Stimulated activated CD8-positive, alpha-beta memory T cell treated with anti-CD3 and anti-CD28 coated beads, Interleukin-7, amount 100 ng/mL, for 24 hours (primary cell): ENCODE measurements at regions not wholly inside any gene's neighbourhood (a gene's known extent, or its start where the extent isn't known, plus 50 kb on each side); places are given as distances from the start of the nearest gene placed in this dataset.
A peak's percentile ranks its signal among the peaks of the same experiment; 100 is the strongest.
"Not testable (repeated sequence)": the region's sequence is repeated elsewhere in the genome, so short reads cannot be mapped to it uniquely, and the experiment has no call there.

Experiments
- DNase-seq: peaks from one replicate; pipeline ENCODE4 v3.0.0-alpha.2; 2020; ENCODE audit warnings: low read depth

DNA sequence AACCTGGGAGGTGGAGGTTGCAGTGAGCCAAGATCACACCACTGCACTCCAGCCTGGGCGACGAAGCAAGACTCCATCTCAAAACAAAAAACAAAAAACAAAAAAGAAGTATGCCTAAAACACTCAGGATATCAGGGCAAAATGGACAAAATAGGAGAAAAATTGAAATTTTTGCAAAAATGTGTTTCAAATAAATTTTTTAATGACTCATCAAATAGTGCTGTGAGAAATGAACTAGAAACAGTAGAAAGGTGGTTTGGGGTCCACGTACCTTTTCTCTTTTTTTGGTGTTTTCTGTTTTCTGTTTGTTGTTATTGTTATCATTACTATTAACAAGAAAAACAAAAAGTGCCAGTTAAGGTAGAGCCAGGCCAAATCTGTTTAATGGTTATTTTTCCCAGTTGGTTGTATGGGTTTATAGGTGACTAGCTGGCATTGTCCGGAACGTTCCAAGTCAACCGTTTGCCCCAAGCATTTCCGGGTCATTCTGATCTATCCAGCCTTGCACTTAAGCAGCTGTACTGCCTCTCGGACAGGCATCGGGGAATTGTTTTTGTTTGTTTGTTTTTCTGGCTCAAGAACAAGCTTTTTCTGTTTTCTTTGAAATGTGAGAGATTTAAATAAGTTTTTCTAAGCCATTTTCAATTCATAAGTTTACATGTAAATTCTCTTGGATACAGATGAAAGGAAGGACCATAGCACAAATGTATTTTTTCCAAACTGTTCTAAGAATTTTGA is 157.0 kb upstream of the NEBL start:
- DNase-seq = no peak

DNA sequence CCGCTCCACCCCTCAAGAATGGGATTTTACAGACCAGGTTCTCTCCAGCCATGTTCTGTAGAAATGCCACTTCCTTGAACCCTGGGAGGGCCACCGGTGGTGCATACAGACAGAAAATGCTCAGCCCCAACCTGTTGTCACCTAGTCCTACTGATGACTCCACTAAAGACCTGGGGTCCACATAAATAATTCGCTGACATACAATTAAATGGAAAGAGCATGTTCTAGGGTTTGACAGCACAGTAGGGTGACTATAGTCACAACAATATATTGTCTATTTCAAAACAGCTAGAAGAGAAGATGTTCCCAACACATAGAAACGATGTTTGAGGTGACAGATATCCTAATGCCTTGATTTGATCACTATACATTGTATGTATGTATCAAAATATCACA is 155.6 kb upstream of the NEBL start:
- no peak for DNase-seq

DNA sequence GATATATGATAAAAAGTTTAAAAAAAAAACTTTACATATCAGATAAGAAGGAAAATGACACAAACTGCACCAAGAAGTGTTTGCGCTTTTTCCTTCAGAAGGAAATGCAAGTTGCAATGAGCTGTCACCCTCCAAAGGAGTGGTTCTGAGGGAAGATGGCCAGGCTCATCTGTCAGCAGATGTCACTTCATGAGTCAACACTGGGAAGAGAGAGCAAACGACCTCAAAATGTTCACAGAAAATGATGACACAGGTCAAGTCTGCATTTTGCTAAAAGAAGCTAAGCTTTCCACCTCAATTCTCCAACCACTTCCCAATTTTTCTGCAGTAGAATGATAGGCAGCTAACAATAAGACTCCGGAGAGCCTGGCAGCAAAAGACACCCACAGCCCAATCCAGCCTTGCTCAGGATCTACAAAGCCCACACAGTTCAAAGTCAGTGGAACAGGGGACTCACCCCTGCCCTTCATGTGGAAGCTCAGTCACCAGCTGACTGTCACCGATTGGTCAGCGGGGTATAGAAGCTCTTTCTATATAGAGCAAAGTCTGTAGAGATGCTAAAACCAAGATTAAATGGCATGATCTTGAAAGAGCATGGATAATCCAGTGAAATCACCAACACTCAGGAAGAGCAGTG is 155.1 kb upstream of the NEBL start:
- DNase-seq = no peak

DNA sequence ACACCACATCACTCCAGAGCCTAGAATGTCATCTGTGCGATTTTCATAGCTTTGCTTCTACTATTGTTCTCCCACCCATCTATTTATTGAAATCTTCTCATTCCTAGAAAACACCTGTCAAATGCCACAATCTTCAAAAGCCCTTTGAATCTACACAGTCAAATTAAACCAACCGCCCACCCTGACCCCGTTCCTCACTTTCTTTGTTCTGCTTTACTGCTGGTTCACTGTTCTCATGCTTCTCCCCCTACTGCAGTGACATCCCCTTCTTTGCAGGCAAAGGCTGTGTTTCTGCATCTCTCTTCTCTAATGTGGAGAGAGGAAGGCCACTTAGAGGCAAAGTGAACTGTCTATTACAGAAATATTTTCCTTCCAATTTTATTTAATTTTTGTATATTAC is 152.4 kb upstream of the NEBL start:
- DNase-seq = no peak

DNA sequence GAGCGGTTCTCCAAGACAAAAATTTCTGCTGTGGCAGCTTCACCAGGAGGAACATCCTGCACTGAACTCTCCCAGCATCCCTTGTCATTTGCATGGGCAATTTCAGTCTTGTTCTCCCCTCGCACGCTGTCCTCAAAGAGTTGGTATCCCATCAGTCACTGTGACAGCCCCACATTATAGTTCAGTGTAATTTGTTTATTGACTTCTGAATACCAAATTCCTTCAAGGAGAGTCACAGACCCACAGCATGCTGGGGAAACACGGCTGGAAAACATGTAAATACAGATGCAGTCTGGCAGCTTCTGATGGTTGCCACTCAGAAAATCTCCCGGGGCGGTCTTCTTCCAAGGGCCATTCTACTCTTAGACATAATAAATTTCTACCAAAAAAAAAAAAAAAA is 151.0 kb upstream of the NEBL start:
- no peak for DNase-seq

DNA sequence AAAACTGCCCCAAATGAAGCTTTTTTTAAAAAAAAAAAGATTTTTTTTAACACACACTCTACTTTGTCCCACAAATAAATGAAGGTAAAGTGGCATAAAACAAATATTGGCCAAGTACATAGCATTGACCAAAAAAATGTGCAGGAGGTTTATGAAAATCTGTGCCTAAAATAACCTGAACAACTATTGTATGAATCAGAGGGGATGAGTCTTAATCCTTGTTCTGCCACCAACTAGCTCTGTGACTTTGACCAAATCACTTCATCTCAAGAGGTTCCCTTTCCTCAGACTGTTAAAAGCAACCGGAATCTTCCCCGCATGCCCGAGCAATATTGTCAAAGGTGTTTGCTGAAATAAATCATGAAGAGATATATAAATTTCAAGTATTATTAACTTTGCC is 150.4 kb upstream of the NEBL start:
- no peak for DNase-seq

DNA sequence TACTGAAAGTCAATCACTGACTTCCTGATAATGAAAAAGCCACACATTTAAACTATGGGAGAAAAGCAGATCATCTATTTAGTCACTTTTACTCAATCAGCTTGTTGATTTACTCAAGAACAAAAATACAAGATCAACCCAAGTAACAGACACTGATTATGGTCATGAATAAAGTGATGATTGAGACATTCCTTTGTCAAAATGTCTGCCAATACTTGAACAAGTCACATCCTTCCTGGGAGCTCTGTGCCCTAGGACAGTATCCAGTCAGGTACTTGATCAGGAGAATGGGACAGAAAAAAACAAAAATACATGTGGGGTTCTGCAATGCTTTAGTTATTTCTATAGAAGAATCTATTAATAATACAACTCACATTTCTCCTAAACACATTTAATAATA is 150.0 kb upstream of the NEBL start:
- no peak for DNase-seq

DNA sequence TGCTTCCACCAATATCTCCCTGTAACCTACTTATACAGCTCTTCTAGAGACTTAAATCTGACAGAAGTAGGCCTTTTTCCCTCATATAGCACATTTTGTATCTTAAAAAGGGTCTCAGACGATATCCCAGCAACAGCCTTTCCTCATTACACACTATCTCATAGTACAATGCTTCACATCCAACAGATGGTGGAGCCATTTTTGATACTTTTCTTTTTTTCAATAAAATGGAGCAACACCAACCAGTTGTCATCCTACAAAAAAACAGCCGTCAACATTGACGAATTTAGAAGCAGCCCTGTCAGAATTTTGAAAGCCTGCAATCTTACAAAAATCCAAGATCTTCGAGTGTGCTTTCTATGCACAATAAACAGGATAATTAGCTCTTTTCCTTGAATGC is 145.9 kb upstream of the NEBL start:
- DNase-seq = no peak

DNA sequence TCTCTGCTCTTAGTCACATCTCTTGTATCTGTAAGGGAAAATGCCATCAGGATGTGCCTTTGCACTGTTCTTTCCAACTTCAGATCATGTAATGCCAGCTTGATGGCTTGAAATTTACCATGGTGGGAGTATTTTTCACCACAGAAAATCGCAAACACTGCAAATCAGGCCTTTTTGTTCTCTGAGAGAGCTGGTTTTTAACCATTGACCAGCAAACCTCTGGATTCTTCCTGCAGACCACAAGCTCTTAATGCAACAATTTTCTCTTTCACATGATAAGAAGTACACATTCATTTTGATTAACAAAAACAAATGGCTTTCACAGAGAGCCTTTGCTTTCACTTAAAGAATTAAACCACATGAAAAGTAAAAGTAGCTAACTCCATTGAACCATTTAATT is 145.4 kb upstream of the NEBL start:
- DNase-seq = no peak

DNA sequence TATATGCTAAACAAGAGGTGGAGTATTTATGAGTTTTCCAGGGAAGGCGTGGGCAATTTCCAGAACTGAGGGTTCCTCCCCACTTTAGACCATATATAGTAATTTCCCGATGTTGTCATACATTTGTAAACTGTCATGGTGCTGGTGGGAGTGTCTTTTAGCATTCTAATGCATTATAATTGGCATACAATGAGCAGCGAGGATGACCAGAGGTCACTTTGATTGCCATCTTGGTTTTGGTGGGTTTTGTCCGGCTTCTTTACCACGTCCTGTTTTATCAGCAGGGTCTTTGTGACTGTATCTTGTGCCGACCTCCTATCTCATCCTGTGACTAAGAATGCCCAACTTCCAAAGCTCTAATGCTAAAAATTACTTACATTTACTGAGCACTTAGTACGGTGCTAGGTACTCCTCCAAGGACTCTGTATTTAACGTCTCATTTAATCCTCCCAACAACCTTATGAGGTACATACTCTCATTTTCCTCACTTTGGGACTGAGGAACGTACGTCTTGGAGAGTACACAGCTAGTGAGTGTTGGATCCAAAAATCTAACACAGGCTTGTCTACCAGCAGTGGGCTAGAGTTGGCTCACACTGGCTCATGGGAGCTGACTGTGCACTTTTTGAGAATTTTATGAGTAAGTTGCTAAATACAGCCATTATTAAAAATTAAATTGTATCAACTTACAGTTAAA is 144.8 kb upstream of the NEBL start:
- no peak for DNase-seq

DNA sequence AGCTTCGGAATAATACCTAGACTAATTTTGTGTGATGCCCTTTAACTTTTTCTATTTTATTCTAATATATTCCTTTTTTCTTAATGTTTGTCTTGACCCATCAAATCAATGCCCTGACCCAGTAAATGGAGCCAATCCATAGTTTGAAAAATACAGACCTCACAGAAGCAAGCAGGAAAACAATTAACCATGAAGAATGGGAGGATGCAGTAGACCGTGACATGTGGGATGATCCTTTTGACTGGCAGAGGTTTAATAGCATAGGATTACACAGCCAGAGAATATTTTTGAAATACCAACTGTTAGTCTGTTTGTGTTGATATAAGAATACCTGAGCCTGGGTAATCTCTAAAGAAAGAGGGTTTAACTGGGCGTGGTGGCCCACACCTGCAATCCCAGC is 142.6 kb upstream of the NEBL start:
- DNase-seq = no peak

DNA sequence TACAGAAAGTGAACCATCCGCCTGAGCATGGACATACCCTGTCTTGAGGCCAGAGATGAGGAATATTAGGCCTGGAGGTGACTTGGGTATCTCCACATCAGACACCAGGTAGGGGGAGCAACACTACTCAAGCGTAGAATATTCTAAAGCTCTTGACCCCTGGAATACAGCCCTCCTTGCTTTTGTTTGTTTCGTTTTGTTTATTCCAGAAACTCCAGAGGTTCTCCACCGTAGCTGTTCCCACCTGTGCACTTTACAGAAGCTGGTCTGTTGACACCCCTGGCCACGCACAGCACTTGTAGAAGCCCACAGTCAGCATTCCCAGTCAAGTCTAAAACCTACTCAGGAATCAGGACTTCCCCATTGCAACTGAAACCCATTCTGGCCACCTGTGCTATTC is 139.6 kb upstream of the NEBL start:
- DNase-seq = no peak

DNA sequence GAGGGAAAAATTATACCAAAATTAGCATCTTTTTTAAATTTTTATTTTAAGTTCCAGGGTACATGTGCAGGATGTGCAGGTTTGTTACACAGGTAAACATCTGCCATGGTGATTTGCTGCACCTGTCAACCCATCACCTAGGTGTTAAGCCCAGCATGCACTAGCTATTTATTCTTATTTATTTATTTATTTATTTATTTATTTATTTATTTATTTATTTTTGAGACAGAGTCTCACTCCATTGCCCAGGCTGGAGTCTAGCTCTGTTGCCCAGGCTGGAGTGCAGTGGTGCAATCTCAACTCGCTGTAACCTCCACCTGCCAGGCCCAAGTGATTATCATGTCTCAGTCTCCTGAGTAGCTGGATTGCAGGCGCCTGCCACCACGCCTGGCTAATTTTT is 137.7 kb upstream of the NEBL start:
- DNase-seq = not testable (repeated sequence)

DNA sequence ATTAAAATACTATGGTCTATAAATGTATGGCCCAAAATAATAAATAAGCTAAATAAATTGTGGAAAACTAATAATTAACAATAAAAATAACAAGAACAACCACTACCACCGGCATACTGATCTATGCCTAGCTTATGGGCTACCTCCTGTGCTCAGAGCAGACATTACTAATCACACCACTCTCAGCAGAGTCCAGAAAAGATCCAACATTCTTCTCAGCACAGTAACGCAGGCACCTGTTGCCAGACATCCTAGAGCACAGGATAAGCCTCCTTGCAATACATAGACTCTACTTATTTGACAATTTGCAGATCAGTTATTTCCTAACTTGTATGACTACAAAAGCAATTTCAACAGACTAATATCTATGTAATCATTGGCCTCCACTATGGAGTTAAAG is 137.1 kb upstream of the NEBL start:
- DNase-seq = no peak

DNA sequence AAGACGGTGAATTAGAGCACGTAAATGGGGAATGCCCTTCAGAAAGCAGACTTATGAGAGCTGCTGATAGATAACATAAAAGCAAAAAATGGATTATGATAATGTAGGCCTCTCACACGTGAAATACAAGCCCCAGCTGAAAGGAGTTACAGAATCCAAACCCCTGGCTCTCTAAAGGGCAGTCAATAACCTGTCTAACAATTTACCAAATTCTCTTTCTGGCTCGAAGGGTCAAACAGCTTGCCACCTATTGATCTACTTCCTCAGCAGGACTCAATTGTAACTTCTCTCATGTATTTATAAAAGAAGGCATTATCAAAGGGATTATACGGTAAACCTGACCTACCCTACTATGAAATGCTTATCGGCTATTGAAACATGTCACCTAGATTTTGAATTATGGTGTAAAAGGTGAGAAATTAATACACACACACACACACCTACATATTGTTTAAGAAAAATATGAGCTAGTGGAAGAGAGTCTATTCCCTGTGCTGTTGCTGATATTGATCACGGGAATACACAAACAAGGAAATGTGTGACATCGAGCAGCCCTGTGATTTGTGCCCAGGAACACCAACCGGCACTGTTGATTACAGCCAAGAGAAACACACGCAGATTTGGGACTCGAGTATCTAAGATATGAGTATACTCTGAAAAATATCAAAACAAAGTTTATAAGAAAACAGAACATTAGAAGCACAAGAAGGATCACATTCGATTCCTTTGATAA is 135.6 kb upstream of the NEBL start:
- DNase-seq = no peak

DNA sequence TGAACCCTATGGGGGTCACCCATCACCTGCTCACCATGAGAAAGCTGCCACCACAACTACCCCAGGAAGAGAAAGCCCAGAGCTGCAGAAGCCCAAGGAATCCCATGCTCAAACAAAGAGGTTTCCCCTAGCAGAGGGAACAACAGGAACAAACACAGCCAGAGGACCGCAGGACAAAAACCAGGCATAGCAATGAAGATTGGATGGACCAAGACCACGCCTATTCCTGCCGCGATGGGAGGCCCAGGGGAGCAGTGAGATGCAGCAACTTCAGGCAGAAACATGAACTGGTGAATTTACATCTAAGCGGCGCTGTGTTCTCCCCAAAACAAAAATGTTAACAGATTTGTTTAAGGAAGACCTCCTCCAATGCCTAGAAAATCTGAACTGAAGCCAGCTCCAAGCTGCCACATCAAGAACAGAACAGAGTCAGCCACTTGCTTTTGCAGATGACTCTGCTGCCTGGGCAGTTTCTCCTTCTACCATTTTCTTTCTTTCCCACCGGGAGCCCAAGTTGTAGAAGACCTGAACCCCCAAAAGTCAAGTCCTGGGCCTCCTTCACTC is 134.2 kb upstream of the NEBL start:
- DNase-seq = no peak

DNA sequence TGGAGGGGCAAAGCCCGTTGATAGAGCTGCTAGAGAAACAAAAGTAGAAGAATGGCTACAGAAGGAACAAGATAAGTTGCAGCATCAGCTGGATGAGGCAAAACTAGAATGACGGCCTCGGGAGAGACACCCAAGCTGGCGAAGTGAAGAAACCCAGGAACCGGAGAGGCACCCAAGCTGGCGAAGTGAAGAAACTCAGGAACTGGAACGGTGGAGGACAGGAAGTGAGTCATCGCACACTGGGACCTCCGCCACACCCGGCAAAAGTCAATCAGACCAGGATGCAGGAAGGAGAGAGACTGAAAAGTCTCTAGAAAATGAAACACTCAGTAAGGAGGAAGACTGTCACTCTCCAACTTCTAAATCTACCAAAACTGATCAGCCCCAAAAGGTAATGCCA is 133.0 kb upstream of the NEBL start:
- DNase-seq = no peak

DNA sequence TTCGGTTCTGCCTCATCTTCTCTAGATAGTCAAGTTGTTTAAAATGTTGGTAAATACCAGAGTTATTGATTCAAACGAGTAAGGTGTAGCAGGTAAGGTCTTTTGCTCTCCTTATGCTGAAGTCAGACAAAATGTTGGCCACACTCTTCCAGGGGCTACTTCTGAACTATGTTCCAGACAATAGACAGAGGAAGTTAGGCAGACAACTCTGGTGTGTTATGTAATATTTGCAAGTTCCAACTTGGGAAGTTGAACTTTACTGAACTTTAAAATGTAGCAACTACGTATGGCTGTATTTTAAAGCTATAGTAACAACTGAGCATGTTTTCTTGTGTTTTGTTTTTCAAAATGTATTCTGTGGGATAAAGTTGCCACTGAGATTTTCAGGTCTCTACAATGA is 125.7 kb upstream of the NEBL start:
- no peak for DNase-seq

DNA sequence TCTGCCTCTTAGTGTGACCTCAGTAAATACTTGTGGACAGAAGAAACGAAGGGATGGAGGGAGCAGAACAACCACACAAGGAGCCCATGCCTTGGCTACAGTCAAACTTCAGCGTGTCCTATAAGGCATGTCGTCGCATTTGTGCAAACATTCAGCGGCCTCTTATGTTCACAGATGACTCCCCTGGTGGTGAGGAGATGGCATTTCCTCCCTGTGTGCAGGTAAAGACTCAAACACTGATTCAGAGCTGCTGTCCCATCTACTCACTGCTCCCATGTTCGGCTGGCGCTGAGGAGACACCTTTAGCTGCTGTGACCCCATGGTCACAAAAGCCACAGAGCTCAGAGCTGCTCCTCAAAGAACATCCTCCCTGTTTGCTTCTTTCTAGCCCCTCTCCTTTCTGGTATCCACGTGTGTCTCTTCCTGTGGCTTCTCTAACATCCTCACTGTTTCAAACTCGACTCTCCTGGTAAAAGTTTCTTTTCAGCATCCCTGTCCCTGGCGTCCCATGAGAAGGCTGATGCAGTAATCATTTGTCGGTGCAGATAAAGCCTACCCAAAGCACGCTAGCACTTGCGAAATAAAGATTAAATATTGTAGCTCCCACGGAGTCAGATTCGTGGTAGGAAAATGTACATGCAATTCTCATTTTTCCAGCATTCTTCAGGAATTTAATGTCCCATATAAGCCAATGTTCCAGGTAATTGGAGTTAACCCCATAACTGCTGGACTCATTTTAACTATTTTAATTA is 124.9 kb upstream of the NEBL start:
- DNase-seq = no peak

DNA sequence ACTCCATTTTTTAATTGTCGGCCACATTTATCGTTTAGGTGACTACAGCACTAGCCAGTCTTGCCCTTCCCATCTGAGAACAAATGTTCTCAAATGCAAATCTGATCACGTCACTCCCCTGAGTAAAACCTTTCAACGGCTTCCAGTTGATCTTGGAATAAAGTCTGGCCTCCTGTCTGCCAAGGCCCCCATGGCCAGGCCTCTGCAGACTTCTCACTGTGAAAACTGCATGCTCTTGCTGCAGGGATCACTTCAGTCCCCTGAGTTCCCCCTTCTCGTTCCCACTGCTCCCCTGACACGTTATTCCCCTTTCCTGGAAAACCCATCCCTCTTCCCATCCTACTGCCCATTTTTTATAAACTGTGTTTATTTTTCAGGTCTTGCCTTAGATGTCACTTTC is 124.1 kb upstream of the NEBL start:
- DNase-seq = no peak

DNA sequence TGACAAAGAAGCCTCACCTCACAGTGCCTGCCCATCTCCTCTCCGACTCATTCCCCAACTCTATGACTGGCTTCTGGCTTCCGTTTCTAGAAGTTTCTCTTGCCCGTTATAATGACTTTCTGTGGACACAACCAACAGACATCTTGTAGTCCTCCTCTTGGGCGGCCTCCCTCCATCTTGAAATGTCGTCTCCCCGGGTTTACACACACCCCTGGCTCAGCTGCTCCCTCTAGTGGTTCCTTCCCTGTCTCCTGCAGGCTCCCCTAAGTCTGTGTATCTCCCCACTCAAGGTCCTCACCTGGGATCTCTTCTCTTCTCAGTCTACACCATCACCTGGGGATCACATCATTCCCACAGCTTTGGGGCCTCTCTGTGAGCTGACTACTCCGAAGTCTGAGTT is 123.4 kb upstream of the NEBL start:
- DNase-seq = peak; percentile 2

DNA sequence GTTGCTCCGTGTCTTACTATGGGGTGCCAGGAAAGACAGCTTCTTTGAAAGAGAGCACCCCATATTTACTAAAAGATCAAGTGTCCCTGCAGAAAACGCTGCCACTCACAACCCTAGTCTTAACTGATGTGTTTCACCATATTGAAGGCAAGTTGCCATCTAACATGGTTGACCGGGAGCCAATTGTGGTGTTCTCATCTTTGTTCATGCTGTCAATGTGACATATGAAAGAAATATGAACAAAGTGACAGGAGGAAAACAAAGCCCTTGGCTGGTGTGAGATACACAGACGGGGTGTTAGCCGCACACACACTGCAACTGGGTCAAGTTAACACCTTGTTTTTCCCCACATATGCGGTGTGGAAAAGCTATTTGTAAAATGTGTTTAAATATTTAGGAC is 122.3 kb upstream of the NEBL start:
- DNase-seq = no peak
